Activated CD4-positive, alpha-beta T cell treated with anti-CD3 and anti-CD28 coated beads for 48 hours (primary cell): ENCODE measurements at regions not wholly inside any gene's neighbourhood (a gene's known extent, or its start where the extent isn't known, plus 50 kb on each side); places are given as distances from the start of the nearest gene placed in this dataset.

Source experiments
- DNase-seq: peaks from one replicate; pipeline ENCODE4 v3.0.0-alpha.2; 2020

DNA sequence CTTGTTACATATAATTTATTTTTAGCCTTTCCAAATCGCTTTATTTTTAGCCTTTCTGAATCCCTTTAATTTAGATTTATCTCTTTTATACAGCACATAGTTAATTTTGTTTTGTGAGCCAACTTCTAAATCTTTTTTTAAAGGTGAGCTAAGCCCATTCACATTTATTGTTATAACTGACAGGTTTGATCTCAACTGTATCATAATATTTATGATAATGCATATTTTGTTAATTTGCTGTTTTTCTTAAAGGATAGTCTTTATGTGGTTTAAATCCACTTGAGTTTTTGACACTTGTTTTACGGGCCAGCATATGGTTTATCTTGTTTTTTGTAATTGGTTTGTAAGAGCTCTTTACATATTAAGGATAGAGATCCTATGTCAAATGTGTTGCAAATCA is 177.8 kb upstream of the SMIM23 start:
- DNase-seq: no peak

DNA sequence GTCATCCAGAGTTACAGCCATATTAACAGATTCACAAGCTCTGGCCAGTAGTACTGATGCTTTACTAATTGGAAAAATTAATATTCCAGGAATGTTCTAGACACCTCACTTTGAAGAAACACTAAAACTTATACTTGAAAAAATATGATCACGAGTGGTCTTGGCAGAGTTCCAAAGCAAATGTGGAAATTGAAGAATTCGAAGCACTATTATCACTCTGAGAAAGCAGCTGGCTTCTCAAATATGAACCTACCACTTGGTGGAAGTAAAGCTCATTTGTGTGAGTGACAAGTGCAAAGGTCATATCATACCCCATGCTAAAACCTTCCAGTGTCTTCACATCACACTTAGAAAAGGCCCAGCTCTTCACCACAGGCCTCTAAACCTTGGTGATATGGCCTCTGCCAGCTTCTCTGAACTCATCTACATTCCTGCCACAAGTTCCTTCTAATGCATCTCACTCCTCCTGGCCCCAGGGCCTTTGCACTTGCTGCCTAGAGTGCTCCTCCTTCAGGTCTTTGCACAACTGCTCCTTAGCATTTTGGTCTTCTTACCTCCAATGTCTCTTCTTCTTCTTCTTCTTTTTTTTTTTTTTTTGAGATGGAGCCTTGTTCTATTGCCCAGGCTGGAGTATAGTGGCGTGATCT is 175.7 kb upstream of the SMIM23 start:
- no peak for DNase-seq

DNA sequence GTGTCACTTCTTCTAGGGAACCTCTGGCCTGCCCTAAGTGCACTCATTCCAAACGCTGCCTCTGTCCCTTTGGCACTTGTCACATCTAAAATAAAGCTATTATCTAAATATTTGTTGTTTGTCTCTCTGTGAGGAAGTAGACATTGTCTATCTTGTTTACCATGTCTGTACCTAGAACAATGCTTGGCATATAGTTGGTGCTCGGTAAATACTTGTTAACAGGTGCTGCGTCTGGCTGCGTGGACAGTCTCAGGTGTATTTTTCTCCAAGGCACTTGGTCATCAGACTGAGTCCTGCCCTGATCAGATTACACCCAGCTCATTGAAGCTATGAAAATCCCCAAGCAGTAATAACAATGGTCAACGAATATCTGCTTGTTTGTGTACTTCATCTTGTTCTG is 174.9 kb upstream of the SMIM23 start:
- DNase-seq: no peak

DNA sequence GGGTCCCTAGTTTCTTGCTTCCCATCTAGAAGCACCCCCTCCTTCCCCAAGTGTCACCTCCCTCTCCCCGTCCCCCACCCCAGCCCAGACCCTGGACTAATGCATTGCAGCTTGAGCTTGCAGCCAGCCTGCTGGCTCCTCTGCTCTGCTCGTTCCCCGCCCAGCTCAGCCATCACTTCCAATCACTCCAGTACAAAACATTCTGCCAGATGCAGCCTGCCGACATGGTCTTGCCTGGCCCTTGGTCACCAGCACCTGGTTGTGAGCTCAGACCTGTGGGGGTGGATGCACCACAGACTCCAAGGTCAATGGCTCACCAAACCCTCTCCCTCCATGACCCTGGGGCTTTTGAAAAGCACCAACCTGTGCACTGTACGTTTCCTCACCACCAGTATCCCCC is 172.9 kb upstream of the SMIM23 start:
- DNase-seq: no peak

GRCh38 chr5:171614511-171614910 is 171.1 kb upstream of the SMIM23 start:
- no peak for DNase-seq

DNA sequence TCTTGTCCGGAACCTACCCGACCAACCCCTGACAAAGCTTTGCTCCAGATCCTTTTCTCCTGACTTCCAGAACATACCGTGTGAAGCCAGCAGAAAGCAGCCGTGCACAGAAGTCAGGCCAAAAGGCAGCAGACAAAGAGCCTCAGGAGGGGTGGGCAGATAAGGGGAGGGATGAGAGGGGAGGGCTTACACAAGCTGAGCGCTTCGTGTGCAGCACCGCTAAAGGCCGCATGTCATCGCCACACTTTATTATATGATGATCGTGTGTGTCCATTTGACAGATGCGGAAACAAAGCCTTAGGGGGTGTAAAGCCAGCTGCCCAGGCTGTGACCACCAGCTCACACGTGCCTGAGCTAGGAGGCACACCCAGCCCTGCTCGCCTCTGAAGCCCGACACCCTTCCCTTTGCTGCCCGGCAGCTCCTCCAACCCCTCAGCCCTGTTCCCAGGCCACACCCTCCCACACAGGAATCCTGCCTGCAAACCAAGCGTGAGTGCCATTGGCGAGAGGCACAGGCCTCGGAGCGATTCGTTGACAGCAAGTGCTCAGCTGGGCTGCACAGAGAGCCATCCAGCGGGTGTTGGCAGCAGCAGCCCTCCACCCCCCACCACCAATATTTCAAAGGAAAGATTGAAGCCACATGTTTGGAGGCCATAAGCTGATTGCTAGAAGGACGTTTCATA is 170.5 kb upstream of the SMIM23 start:
- DNase-seq: no peak

GRCh38 chr5:171615705-171616640 is 169.6 kb upstream of the SMIM23 start:
- no peak for DNase-seq

- no peak for DNase-seq
These were observed 168.4 kb upstream of the SMIM23 start for GRCh38 chr5:171617266-171617665.

DNA sequence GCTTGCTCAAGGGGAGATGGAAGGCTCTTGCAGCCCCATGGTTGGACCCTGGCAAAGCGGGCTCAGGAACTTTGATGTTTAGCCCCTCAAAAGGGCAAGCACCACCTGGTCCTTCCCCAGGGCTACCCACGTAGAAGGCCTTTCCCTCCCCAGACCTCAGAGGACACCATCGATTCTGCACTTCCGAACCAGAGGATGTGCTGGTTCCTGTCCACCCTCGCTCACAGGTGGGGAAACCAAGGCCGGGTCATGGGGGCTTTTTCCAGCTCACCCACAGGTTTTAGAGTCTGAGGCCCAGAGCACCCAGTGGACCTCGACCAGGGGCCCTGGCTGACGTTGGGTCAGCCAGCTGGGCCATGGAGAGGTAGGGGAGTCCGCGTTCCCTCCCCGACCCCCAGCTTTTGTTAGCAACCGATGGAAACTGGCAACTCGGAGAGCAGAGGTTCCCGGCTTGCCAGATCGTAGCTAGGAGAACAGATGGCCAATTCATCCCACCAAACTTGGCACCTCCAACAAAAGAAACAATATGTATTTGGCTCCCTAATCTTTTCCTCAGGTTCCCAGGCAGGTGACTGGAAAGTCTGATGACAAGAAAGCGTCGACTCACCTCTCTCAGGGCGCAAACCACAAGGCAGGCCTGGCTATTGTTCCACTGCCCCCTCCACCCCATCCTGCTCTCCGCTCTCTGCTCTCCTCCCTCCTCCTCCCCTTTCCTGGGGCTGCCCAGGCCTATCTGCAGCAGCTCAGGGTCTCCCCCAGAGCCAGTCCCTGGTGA is 167.6 kb upstream of the SMIM23 start:
- DNase-seq: no peak

DNA sequence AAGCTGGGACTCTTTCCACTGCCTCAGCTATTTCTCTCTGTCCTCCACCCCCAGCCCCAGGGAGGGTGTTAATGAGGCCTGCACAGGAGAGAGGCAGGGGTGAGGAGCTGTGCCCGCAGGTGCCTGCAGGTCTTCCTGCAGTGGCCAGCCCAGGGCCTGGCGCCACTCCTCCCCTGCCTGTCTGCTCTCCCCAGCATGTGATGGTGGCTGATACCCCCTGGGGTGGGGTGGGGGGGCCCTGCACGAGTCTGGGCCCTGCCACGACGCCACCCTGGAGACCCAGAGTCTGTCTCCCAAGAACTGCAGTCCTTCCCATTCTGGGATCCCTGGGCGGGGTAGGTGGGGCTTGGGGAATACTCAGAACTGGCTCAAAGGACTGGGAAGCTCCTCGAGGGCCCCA is 166.4 kb upstream of the SMIM23 start:
- no peak for DNase-seq

GRCh38 chr5:171619744-171620143 is 165.9 kb upstream of the SMIM23 start:
- DNase-seq: no peak

- no peak for DNase-seq
These were observed 163.6 kb upstream of the SMIM23 start for GRCh38 chr5:171622010-171622409.

DNA sequence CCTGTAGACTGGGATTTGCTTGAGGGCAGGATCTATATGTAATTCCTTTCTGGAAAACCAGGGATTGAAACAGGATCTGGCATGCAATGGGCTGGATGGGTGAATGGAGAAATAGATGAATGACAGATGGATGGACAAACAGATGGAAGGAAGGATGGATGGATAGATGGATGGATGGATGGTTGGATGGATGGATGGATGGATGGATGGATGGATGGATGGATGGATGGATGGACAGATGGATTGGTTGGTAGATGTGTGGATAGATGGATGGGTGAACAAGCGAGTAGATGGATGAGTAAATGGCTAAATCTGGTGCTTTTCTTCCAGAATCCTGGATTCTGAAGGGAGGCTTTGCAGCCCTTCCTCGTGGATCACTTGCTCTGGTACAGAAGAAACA is 162.5 kb upstream of the SMIM23 start:
- no peak for DNase-seq

DNA sequence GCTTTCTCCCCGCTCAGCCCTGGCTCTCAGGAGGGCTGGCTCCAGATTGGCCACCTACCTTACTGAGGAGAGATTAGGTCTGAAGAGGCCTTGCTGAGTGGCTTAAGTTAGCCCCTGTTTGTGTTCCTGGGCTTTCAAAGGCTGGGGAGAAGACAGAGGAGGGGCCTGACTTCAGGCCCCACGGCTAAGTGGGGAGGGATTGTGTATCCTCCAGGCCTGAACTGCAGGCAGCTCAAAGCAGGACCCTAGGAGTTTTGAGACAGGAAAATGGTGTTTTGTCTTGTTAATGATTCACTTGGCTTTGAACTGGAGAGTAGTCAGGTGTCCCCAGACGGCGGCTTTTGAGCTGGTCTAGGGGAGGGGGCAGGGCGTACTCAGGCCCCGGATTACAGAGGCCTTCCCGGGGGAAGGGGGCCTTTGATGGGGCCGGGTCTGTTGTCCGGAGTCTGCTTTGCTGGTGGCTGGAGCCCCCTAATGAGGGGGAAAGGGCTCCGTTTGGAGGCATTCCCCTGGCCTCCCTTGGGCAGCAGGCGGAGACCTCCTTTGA is 162.0 kb upstream of the SMIM23 start:
- DNase-seq: no peak

GRCh38 chr5:171624396-171624795 is 161.2 kb upstream of the SMIM23 start:
- no peak for DNase-seq

DNA sequence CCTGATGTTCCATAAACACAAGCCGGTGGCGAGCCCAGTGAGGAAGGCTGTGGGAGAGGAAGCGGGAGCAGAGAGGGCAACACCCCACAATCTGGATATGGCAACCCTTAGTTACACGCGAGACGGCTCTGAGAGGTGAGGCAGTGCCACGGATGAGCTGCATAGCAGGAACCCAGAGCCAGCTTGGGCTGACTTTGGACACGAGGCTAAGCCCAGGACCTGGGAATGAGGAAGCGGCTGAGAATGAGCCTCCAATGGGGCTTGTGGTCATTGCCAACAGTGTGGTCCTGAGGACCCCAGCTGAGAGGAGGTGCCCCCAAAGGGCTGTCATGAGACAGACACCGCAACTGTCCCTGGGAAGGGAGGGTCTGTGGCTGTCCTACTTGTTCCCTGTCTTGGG is 160.0 kb upstream of the SMIM23 start:
- DNase-seq: no peak

GRCh38 chr5:171627936-171628632 is 157.5 kb upstream of the SMIM23 start:
- no peak for DNase-seq

DNA sequence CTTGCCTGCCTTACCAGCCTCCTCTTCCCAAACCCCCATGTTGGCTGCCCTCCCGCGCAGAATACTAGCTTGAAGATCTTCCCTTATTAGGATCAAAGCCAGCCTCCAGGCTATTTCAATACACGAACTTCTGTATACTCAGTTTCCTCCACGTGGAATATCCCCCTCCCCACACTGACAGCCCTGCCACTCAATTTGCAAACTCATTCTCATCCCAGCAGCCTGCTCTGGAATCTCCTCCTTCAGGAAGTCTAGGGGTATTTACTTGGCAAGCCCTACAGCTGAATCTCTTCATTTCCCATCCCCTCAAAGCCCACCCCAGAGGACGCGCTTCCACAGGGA is 157.0 kb upstream of the SMIM23 start:
- DNase-seq: no peak

GRCh38 chr5:171629221-171629620 is 156.4 kb upstream of the SMIM23 start:
- no peak for DNase-seq

- peak; percentile 25 for DNase-seq
These were observed 155.8 kb upstream of the SMIM23 start for GRCh38 chr5:171629628-171630349.

- no peak for DNase-seq
These were observed 155.1 kb upstream of the SMIM23 start for GRCh38 chr5:171630350-171631065.
